Sigmoid colon (tissue), 4 donors: ENCODE measurements at regions not wholly inside any gene's neighbourhood (a gene's known extent, or its start where the extent isn't known, plus 50 kb on each side); places are given as distances from the start of the nearest gene placed in this dataset.

Experiments
- CTCF ChIP-seq, 4 experiments: fragments of 450-650 bp in 3 of 4; fragments of 200-600 bp in 1 of 4; IDR thresholded peaks; one replicate each; pipeline ENCODE4 v1.5.1; 2016 to 2019; ENCODE audit warnings: antibody characterized with exemption in 4 of 4, mild to moderate bottlenecking in 3 of 4, moderate library complexity in 2 of 4
- EP300 ChIP-seq, 4 donors: sonication (generic); formaldehyde crosslinking; IDR thresholded peaks; one replicate each; pipeline ENCODE4 v1.6.1; 2017; ENCODE audit warnings: antibody characterized with exemption in 4 of 4
- POLR2A ChIP-seq, 2 donors: fragments of 450-650 bp; IDR thresholded peaks; one replicate each; pipeline ENCODE4 v1.6.1; 2016; ENCODE audit warnings: antibody characterized with exemption in 2 of 2, mild to moderate bottlenecking in 2 of 2, moderate library complexity in 2 of 2
- POLR2AphosphoS5 ChIP-seq, 4 donors: sonication (generic); formaldehyde crosslinking; IDR thresholded peaks; one replicate each; pipeline ENCODE4 v1.6.1; 2017; ENCODE audit warnings: antibody characterized with exemption in 4 of 4

DNA sequence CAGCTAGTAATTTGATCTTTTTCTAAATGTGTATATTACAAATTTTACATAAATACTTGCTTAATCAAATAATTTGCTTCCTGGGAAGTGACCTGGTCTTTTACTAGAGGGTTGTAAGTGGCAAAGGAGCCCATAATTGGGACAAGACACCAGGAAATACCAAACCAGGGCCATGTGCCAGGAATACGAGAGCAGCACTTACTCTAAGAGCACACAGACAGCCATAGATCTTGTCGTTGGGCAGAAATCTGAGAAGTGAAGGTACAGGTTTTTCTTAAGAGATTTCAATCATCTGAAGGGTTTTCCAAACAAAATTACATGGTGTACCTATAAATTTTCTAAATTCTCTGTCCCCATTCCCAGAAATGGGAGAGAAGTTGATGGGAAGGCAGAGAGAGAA, 179.3 kb downstream of the HINT1 start:
- TF ChIP-seq POLR2A (IDR thresholded peaks at IDR 0.05) = no peak
- no peak for TF ChIP-seq CTCF (IDR thresholded peaks at IDR 0.05)
- no peak for TF ChIP-seq POLR2AphosphoS5 (IDR thresholded peaks at IDR 0.05)
- TF ChIP-seq EP300 (IDR thresholded peaks at IDR 0.05) = no peak
